ENCODE measurements at regions not wholly inside any gene's neighbourhood (a gene's known extent, or its start where the extent isn't known, plus 50 kb on each side); places are given as distances from the start of the nearest gene placed in this dataset.

GRCh38 chr5:128904805-128905567 lies 60.3 kb upstream of the SLC27A6 start:
- no peaks in the 10 kb centered on the region for H3K79me2 ChIP-seq (ENCODE audit: insufficient read depth, low read depth)
- no peak overlapping the region for H2AFZ ChIP-seq (ENCODE audit: low read depth)
- no peaks in the 10 kb centered on the region for H4K20me1 ChIP-seq (ENCODE audit: insufficient read depth)
- no peak overlapping the region for H3K4me3 ChIP-seq (IDR thresholded peaks at IDR 0.05; ENCODE audit: insufficient read depth, low read depth, low read length)
- H3K27ac ChIP-seq, result no peak overlapping the region
- TF ChIP-seq, protein P1, sequence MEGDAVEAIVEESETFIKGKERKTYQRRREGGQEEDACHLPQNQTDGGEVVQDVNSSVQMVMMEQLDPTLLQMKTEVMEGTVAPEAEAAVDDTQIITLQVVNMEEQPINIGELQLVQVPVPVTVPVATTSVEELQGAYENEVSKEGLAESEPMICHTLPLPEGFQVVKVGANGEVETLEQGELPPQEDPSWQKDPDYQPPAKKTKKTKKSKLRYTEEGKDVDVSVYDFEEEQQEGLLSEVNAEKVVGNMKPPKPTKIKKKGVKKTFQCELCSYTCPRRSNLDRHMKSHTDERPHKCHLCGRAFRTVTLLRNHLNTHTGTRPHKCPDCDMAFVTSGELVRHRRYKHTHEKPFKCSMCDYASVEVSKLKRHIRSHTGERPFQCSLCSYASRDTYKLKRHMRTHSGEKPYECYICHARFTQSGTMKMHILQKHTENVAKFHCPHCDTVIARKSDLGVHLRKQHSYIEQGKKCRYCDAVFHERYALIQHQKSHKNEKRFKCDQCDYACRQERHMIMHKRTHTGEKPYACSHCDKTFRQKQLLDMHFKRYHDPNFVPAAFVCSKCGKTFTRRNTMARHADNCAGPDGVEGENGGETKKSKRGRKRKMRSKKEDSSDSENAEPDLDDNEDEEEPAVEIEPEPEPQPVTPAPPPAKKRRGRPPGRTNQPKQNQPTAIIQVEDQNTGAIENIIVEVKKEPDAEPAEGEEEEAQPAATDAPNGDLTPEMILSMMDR (conservative IDR thresholded peaks at IDR 0.05; ENCODE audit: low read depth, low read length), result no peak
- no peaks in the 10 kb centered on the region for H3K27me3 ChIP-seq (ENCODE audit: insufficient read depth, low read depth)
- H3K36me3 ChIP-seq (ENCODE audit: insufficient read depth), result no peaks in the 10 kb centered on the region
- no peak overlapping the region for H3K9ac ChIP-seq
- H3K4me2 ChIP-seq, result no peak overlapping the region
- H3K4me1 ChIP-seq (ENCODE audit: low read depth, poor library complexity, severe bottlenecking), result no peaks in the 10 kb centered on the region

DNA sequence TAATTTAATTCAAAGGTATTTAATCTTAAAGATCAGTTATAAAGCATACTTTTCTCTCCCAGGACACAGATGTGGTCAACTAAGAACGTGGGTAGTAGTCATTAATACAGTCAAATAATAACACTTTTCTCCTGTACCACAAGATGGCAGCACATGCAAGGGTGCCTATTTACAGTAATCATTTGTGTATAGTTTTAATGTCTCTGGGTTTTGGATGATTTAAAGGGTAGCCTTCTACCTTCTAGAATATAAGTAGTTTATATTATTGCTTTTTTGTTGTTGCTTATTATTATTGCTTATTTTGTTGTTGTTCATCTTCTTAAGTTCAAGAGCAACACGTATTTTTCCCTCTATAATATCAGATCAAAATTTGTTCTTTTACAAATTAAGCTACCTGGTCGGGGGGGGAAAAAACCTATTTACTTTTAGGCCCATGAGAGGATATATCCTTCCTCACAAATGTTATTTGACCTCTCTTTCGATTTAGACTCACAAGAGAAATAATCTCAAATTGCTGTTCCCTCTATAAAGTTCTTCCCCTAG lies 59.6 kb upstream of the SLC27A6 start:
- Histone ChIP-seq H3K27me3 (ENCODE audit: insufficient read depth, low read depth) (no peaks in the 10 kb centered on the region), H3K4me1 (ENCODE audit: low read depth, poor library complexity, severe bottlenecking) (no peaks in the 10 kb centered on the region), H3K27ac (no peak overlapping the region), H3K79me2 (ENCODE audit: insufficient read depth, low read depth) (no peaks in the 10 kb centered on the region), H3K36me3 (ENCODE audit: insufficient read depth) (no peaks in the 10 kb centered on the region), H3K4me3 (IDR thresholded peaks at IDR 0.05; ENCODE audit: insufficient read depth, low read depth, low read length) (no peak overlapping the region), H2AFZ (ENCODE audit: low read depth) (no peak overlapping the region), H3K4me2 (no peak overlapping the region), H4K20me1 (ENCODE audit: insufficient read depth) (no peaks in the 10 kb centered on the region), H3K9ac (no peak overlapping the region)
- TF ChIP-seq, protein P1 (conservative IDR thresholded peaks at IDR 0.05; ENCODE audit: low read depth, low read length), result peak; percentile 75

- H4K20me1 ChIP-seq (ENCODE audit: insufficient read depth), result no peaks in the 10 kb centered on the region
- H3K27me3 ChIP-seq (ENCODE audit: insufficient read depth, low read depth), result no peaks in the 10 kb centered on the region
- no peak overlapping the region for H3K4me2 ChIP-seq
- H2AFZ ChIP-seq (ENCODE audit: low read depth), result no peak overlapping the region
- H3K36me3 ChIP-seq (ENCODE audit: insufficient read depth), result no peaks in the 10 kb centered on the region
- no peak overlapping the region for H3K4me3 ChIP-seq (IDR thresholded peaks at IDR 0.05; ENCODE audit: insufficient read depth, low read depth, low read length)
- H3K9ac ChIP-seq, result no peak overlapping the region
- H3K79me2 ChIP-seq (ENCODE audit: insufficient read depth, low read depth), result no peaks in the 10 kb centered on the region
- TF ChIP-seq, protein P1 (conservative IDR thresholded peaks at IDR 0.05; ENCODE audit: low read depth, low read length), result no peak
- H3K27ac ChIP-seq, result no peak overlapping the region
- no peaks in the 10 kb centered on the region for H3K4me1 ChIP-seq (ENCODE audit: low read depth, poor library complexity, severe bottlenecking)
These were observed 51.7 kb upstream of the SLC27A6 start for GRCh38 chr5:128913551-128913950.
